ENCODE measurements at regions not wholly inside any gene's neighbourhood (a gene's known extent, or its start where the extent isn't known, plus 50 kb on each side); places are given as distances from the start of the nearest gene placed in this dataset.

- TF ChIP-seq ZNF565 (CRISPR knock-in tag; conservative IDR thresholded peaks at IDR 0.05; ENCODE audit: low read depth): no peak
- no peak for ATAC-seq
Observed at GRCh38 chr2:14702258-14702657, 69.7 kb downstream of the LRATD1 start.

GRCh38 chr2:14706201-14706600 lies 73.7 kb downstream of the LRATD1 start:
- TF ChIP-seq PATZ1 (CRISPR knock-in tag; IDR thresholded peaks at IDR 0.05; ENCODE audit: borderline replicate concordance) (no peak), ZNF565 (CRISPR knock-in tag; conservative IDR thresholded peaks at IDR 0.05; ENCODE audit: low read depth) (no peak), TCF4 (CRISPR knock-in tag; IDR thresholded peaks at IDR 0.05; ENCODE audit: borderline replicate concordance) (no peak), GLIS3 (CRISPR knock-in tag; IDR thresholded peaks at IDR 0.05) (no peak), ZFP3 (CRISPR knock-in tag; IDR thresholded peaks at IDR 0.05) (no peak), BACH2 (CRISPR knock-in tag; IDR thresholded peaks at IDR 0.05; ENCODE audit: borderline replicate concordance) (no peak), ZC3H10 (CRISPR knock-in tag; IDR thresholded peaks at IDR 0.05) (no peak), ISL1 (CRISPR knock-in tag; IDR thresholded peaks at IDR 0.05) (no peak), ARNTL (CRISPR knock-in tag; IDR thresholded peaks at IDR 0.05; ENCODE audit: borderline replicate concordance, low read depth) (no peak), TOX (CRISPR knock-in tag; IDR thresholded peaks at IDR 0.05; ENCODE audit: borderline replicate concordance) (no peak), ESRRG (CRISPR knock-in tag; IDR thresholded peaks at IDR 0.05) (no peak), ZFP30 (CRISPR knock-in tag; IDR thresholded peaks at IDR 0.05) (no peak)
- TF ChIP-seq, protein P1, sequence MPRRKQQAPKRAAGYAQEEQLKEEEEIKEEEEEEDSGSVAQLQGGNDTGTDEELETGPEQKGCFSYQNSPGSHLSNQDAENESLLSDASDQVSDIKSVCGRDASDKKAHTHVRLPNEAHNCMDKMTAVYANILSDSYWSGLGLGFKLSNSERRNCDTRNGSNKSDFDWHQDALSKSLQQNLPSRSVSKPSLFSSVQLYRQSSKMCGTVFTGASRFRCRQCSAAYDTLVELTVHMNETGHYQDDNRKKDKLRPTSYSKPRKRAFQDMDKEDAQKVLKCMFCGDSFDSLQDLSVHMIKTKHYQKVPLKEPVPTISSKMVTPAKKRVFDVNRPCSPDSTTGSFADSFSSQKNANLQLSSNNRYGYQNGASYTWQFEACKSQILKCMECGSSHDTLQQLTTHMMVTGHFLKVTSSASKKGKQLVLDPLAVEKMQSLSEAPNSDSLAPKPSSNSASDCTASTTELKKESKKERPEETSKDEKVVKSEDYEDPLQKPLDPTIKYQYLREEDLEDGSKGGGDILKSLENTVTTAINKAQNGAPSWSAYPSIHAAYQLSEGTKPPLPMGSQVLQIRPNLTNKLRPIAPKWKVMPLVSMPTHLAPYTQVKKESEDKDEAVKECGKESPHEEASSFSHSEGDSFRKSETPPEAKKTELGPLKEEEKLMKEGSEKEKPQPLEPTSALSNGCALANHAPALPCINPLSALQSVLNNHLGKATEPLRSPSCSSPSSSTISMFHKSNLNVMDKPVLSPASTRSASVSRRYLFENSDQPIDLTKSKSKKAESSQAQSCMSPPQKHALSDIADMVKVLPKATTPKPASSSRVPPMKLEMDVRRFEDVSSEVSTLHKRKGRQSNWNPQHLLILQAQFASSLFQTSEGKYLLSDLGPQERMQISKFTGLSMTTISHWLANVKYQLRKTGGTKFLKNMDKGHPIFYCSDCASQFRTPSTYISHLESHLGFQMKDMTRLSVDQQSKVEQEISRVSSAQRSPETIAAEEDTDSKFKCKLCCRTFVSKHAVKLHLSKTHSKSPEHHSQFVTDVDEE (CRISPR knock-in tag; IDR thresholded peaks at IDR 0.05): no peak
- TF ChIP-seq, protein P2, sequence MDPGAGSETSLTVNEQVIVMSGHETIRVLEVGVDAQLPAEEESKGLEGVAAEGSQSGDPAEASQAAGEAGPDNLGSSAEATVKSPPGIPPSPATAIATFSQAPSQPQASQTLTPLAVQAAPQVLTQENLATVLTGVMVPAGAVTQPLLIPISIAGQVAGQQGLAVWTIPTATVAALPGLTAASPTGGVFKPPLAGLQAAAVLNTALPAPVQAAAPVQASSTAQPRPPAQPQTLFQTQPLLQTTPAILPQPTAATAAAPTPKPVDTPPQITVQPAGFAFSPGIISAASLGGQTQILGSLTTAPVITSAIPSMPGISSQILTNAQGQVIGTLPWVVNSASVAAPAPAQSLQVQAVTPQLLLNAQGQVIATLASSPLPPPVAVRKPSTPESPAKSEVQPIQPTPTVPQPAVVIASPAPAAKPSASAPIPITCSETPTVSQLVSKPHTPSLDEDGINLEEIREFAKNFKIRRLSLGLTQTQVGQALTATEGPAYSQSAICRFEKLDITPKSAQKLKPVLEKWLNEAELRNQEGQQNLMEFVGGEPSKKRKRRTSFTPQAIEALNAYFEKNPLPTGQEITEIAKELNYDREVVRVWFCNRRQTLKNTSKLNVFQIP (CRISPR knock-in tag; IDR thresholded peaks at IDR 0.05; ENCODE audit: borderline replicate concordance, low read depth): no peak
- no peak for ATAC-seq

GRCh38 chr2:14712111-14712510 lies 79.6 kb downstream of the LRATD1 start:
- ATAC-seq: no peak
- no peak for TF ChIP-seq ZC3H10 (CRISPR knock-in tag; IDR thresholded peaks at IDR 0.05)
- TF ChIP-seq ZFP30 (CRISPR knock-in tag; IDR thresholded peaks at IDR 0.05): no peak
- no peak for TF ChIP-seq ARNTL (CRISPR knock-in tag; IDR thresholded peaks at IDR 0.05; ENCODE audit: borderline replicate concordance, low read depth)
- no peak for TF ChIP-seq ZNF70 (CRISPR knock-in tag; IDR thresholded peaks at IDR 0.05)
- TF ChIP-seq, protein P2 (CRISPR knock-in tag; IDR thresholded peaks at IDR 0.05; ENCODE audit: borderline replicate concordance, low read depth): no peak

GRCh38 chr2:14713248-14713647 lies 80.7 kb downstream of the LRATD1 start:
- ATAC-seq: no peak
- TF ChIP-seq CSDC2 (CRISPR knock-in tag; IDR thresholded peaks at IDR 0.05) (no peak), ZFP3 (CRISPR knock-in tag; IDR thresholded peaks at IDR 0.05) (no peak), ISL1 (CRISPR knock-in tag; IDR thresholded peaks at IDR 0.05) (no peak), ARNTL (CRISPR knock-in tag; IDR thresholded peaks at IDR 0.05; ENCODE audit: borderline replicate concordance, low read depth) (no peak), OSR1 (CRISPR knock-in tag; IDR thresholded peaks at IDR 0.05) (no peak)

GRCh38 chr2:14715600-14715999 lies 83.1 kb downstream of the LRATD1 start:
- no peak for TF ChIP-seq ZNF70 (CRISPR knock-in tag; IDR thresholded peaks at IDR 0.05)
- TF ChIP-seq PATZ1 (CRISPR knock-in tag; IDR thresholded peaks at IDR 0.05; ENCODE audit: borderline replicate concordance): no peak
- TF ChIP-seq GLIS3 (CRISPR knock-in tag; IDR thresholded peaks at IDR 0.05): no peak
- TF ChIP-seq, protein P2 (CRISPR knock-in tag; IDR thresholded peaks at IDR 0.05; ENCODE audit: borderline replicate concordance, low read depth): no peak
- no peak for TF ChIP-seq ZFP3 (CRISPR knock-in tag; IDR thresholded peaks at IDR 0.05)
- ATAC-seq: no peak
